ENCODE measurements at regions not wholly inside any gene's neighbourhood (a gene's known extent, or its start where the extent isn't known, plus 50 kb on each side); places are given as distances from the start of the nearest gene placed in this dataset.

GRCh38 chr9:16135968-16136367, 583.1 kb downstream of the CCDC171 start:
- no peak for DNase-seq

DNA sequence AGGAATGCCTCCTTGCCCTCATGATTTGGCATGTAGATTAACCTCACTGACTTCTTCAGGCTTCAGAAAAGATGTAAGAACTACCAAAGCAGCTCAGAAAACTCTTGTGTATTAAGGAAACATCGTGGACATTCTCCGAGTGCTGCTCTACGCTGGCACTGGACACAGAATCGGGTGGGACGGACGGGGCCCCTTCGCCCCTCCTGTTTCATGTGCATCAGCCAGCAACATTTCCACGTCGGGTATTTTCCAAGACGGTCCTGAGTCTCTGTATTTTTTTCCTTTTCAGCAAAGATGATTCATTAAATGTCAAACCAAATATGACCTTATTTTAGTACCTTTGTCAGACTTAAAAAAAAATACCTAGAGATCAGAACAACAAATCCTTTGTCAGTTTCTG, 583.6 kb downstream of the CCDC171 start:
- no peak for DNase-seq

- DNase-seq, result no peak
Measured at GRCh38 chr9:16136961-16137360, 584.1 kb downstream of the CCDC171 start.

GRCh38 chr9:16138561-16139491, 586.0 kb downstream of the CCDC171 start:
- no peak for DNase-seq

DNA sequence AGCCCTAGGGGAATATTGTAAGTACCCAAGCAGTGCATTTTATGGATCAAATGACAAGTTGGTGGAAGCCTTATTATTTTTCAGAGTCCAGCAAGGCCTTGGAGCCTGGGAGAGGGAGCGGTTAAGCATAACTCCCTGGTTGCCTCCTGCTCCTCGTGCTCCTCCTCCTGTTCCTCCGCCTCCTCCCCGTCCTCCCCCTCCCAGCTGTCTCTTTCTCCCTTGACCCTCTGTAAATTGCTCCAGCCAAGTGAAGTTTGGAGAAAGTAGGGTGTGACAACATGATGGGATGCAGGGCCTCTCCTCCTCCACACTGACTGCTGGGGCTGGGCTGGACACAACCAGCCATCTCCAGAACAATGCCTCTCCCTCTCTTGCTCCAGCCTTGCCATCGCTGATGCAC, 586.9 kb downstream of the CCDC171 start:
- DNase-seq, result no peak

DNA sequence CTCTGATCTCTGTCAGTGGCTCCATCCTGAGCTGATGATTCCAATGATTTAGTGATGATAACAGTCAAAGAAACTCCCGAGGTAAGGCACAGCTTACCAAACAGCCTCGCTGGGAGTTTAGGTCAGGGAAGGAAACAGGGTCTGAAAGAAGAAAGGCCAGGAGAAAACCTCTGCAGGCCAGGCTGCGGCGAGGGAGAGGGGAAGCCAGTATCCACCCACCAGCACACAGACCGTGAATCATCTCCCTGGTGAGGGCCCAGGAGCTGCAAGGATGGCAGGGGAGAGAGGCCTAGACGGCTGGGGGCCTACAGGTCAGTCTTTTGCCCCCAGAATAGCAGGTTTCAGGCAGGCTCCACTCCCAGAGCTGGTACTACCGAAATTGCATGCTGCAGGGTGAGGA, 590.5 kb downstream of the CCDC171 start:
- DNase-seq, result no peak

DNA sequence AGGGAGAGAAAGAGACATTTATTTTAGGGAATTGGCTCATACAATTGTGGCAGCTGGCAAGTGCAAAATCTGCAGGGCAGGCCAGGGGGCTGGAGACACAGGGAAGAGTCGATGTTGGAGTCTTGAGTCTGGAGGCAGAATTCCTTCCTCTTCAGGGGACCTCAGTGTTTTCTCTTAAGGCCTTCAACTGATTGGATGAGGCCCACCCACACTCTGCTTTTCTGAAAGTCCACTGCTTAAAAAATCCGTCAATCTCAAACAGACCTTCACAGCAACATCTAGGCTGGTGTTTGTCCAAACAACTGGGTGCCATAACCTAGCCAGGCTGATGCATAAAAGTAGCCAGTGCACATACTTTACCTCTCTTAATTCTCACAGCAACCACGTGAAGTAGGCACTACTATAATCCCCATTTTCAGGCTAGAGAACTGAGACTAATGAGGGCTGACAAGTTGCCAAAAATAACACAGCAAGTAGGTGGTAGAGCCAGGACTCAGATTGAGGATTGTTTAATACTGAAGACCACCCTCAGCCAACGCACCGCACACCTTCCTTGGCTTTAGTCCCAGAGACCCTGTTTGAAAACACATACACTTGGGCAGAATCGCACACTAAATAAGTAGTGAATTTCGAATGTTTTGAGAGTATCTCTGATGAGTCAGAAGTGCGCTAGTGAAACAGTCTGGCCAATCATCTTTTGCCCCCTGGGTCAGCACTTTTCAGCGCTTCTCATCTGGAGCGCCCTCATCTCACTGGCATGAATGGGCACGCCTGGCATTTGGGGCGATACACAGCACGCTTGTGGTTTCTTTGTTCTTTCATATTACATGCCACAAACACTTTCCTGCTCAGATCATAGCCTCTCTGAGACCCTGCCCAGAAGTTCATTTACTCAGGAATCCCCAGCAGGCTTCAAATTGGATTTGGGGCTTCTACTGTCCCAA, 591.4 kb downstream of the CCDC171 start:
- DNase-seq, result no peak

DNA sequence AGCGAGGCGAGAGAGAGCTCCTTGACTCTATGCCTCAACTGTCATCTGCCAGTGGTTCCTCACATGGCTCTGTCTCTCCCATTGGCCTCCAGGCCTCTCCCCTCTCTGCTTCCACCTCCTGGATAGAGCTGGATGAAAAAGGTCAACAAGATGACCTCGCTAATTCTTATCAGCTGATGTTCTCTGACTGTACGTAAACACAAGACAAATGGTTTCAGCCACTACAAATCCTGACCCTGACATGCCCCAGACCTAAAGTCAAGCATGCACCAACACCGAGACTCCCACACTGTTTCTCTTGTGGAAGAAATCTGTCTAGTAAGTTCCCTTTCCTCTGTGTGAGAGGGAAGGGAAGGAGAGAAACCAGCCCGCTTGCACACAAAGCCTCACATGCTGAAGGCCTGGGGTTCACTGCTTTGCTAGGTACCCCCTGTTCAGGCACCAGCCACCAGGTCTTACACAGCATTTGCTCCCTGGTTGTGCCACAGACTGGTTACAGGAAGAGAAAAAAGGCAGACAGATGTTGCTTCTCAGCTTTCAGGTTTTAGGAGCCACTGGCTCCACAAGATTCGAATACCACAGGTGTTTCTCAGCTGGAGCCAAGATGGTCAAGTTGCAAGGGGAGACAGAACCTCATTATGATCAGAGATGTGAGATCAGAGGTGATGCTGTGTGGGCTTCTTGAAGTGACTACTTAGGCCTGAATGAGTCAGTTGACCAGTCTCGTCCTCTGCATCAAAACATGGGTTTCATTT, 592.5 kb downstream of the CCDC171 start:
- DNase-seq, result no peak

DNA sequence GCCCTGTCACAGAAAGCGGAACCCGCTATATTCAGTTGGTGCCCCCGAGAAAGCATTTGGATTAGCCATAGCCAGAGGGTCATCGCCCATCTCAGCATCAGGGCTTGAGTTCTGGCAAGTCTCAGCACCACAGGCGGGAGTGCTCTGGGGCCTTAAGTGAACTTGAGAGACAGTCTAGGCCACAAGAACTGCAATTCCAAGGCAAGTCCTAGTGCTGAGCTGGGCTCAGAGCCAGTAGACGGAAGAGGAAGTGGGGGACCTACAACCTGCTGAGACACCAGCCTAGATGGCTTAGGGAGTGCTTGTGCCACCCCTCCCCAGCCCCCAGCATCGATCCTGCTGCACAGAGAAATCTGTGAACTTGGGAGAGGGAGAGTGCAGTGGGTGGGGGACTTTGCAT, 594.9 kb downstream of the CCDC171 start:
- no peak for DNase-seq

DNA sequence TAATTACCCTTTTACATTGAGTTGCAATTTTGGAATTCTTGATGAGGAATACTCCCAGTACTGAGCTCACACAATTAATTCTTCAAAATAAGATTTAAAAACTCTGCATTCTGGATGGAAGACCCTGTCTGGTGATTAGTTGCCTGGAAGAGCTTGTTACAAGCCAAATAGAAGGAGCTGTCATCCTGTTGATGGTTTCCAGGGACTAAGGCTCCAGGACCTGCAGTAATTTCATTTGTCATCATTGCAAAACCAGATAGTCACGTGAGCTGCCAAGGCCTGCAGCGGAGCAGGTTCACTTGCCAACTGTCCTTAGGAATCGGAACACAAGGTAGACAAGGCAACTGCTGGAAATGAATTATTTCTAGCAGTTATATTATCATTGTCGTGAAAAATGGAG, 597.7 kb downstream of the CCDC171 start:
- no peak for DNase-seq

DNA sequence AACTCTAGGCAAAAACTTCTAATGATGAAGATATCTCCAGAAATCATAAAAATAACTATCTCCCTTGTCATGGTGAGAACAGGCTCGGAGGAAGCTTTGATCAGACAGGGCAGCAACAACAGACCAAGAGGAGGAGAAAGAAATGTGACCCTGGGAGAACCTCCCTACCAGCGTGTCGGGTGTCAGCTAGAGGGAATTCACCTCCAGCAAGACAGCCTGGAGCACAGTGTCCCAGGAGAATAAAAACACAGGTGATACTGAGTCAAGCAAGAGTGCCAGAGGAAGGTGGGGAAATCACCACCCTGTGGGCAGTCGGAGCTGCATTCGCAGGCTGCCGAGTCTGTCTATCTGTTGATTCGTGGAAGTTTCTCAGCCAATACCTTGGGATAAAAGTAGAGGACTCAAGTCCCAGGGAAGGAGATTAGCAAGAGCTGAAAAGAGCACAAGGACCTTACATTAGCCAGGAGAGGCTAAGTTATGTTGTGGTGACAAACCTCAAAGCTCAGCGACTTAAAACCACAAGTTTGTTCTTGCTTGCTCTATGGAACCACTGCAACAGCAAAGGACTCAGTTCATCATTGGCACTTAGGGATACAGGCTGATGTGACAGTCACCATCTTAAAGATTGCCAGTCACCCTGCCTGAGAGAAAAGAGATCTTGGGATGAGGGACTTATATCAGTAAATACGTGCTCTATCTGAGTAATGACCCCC, 598.3 kb downstream of the CCDC171 start:
- no peak for DNase-seq

DNA sequence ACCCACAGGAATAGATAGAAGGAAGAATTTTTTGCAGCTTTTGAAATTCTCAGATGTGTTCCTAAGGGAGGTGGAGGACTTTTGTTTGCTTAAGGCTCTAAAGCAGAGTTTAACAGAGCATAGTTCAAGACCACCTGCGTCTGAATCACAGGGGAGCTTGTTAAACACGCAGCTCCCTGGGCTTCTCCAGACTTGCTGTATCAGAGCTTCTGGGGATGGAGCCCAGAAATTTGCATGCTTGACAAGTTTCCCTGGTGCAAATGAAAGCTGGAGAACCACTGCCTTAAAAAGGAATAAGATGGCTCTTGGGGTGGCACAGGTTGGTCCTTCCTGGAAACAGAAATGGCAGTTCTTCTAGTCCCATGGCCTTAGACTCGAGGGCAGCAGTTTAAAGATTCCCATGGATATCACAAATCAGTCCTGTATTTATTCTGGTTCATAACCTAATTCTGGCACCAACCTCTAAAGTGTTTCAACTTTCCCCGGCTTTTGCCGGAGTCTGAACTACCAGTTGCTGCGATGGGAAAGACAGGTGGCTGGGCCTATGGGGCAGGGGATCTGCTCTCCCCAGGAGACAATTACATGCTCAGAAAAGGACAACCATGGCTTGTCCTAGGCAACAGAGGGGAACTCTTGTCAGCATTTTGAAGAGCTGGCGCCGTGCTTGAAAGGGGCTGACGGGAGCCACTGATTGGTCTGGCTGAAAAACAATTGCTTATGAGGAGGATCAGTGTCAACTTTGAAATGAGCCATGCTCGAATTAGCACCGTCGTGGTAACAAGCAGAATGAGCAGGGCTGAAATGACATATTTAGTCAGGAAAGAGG, 599.6 kb downstream of the CCDC171 start:
- DNase-seq, result no peak

DNA sequence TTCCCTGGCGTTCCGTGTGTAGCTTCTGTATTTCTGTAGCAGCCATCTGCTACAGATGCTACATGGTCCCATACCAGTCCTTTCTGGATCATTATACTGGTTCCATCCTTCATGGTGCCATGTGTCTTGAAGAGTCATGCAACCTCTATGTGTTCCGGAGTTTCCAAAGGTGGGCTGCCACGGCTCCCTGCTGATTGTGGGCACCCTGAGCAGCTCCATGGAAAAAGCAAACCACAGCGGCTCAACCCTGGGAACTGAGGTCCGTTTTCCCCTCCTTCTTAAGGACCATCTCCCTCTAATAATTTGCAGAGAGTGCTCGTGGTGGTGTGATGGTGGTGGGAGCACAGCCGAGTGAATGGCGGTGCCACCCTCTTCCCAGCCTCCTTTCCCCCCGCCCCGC, 600.4 kb downstream of the CCDC171 start:
- no peak for DNase-seq

GRCh38 chr9:16153741-16154140, 600.9 kb downstream of the CCDC171 start:
- no peak for DNase-seq

- DNase-seq, result peak; percentile 9
Measured at GRCh38 chr9:16154521-16155078, 601.8 kb downstream of the CCDC171 start.

GRCh38 chr9:16155878-16156277, 603.0 kb downstream of the CCDC171 start:
- DNase-seq, result no peak

GRCh38 chr9:16157216-16157615, 604.4 kb downstream of the CCDC171 start:
- no peak for DNase-seq

- no peak for DNase-seq
Measured at GRCh38 chr9:16157651-16158050, 604.8 kb downstream of the CCDC171 start.

DNA sequence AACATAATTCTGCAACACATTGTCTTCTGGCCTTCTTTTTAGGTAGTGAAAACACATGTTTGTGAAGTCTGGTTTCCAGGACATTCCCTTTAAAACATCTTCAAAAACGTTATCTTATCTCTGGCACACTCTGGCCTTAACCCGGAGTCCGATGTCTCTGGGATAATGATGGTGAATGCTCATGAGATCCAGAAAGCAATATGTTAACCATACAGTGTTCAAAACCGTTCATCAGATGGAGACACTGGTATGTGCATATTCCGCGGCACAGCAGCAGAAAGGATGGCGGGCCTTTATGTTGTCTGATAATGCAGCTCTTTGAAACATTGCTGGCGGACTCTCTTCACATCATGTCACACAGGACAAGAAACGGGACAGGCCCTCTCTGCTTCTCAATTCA, 605.2 kb downstream of the CCDC171 start:
- no peak for DNase-seq

- no peak for DNase-seq
Measured at GRCh38 chr9:16161483-16161882, 608.6 kb downstream of the CCDC171 start.

DNA sequence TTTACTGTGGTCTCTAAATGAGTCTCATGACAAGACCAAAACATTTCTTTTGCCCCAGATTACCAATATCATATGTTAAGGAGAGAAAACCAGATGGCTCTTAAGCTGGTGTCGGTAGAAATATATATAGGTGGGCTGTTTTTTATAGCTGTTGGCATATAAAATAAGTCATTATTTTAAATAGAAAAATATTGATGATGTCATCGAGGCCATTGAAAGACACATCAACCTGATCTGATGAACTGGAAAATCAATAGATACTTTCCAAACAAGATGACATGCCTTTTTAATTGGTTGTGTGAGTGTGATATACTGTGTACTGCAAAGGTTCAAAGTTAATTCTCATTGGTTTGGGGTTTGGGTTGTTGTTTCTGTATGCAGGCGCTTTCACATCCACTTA, 617.3 kb downstream of the CCDC171 start:
- no peak for DNase-seq

Measured in hematopoietic multipotent progenitor cell treated with erythropoietin and hydrocortisone succinate and interleukin-3 and kit ligand, for 6 days (in vitro differentiated cells).